HEK293T (cell line): ENCODE measurements at regions not wholly inside any gene's neighbourhood (a gene's known extent, or its start where the extent isn't known, plus 50 kb on each side); places are given as distances from the start of the nearest gene placed in this dataset.

Experiments used
- CTCF ChIA-PET: fragments of 350-600 bp; formaldehyde crosslinking; extraction: SDS; loops from one replicate; lab custom pipeline; 2021; ENCODE audit warnings: antibody characterized with exemption, inconsistent platforms; lab: Yijun Ruan, JAX
- POLR2A ChIA-PET: fragments of 350-600 bp; formaldehyde crosslinking; extraction: SDS; loops from one replicate; lab custom pipeline; 2020; ENCODE audit warnings: antibody characterized with exemption, inconsistent platforms; lab: Yijun Ruan, JAX
- DNase-seq: peaks from one replicate; pipeline ENCODE4 v3.0.0; 2012; ENCODE audit warnings: mixed read lengths; ENCODE audit errors: extremely low spot score
- ARNT ChIP-seq: fragments of 450-650 bp; IDR thresholded peaks from 2 replicates; pipeline ENCODE4 v1.6.1; 2017; ENCODE audit warnings: mild to moderate bottlenecking
- BHLHE40 ChIP-seq: fragments of 450-650 bp; IDR thresholded peaks from 2 replicates; pipeline ENCODE4 v1.6.1; 2016; ENCODE audit warnings: mild to moderate bottlenecking, moderate library complexity, borderline replicate concordance
- CTBP1 ChIP-seq: fragments of 450-650 bp; IDR thresholded peaks from 2 replicates; pipeline ENCODE4 v1.6.1; 2016; ENCODE audit warnings: borderline replicate concordance
- ELF4 ChIP-seq: fragments of 450-650 bp; IDR thresholded peaks from 2 replicates; pipeline ENCODE4 v1.6.1; 2017; ENCODE audit warnings: antibody characterized with exemption
- FOXA1 ChIP-seq: fragments of 450-650 bp; IDR thresholded peaks from 2 replicates; pipeline ENCODE4 v1.6.1; 2016; ENCODE audit warnings: mild to moderate bottlenecking
- FOXK2 ChIP-seq: fragments of 450-650 bp; IDR thresholded peaks from 2 replicates; pipeline ENCODE4 v1.6.1; 2016; ENCODE audit warnings: mild to moderate bottlenecking
- FOXM1 ChIP-seq: fragments of 450-650 bp; IDR thresholded peaks from 2 replicates; pipeline ENCODE4 v1.6.1; 2017; ENCODE audit warnings: mild to moderate bottlenecking, borderline replicate concordance
- HDGF ChIP-seq: fragments of 450-650 bp; IDR thresholded peaks from 2 replicates; pipeline ENCODE4 v1.6.1; 2017; ENCODE audit warnings: antibody characterized with exemption, borderline replicate concordance
- L3MBTL2 ChIP-seq: fragments of 450-650 bp; conservative IDR thresholded peaks from 2 replicates; pipeline ENCODE4 v1.6.1; 2016; ENCODE audit warnings: mild to moderate bottlenecking
- LEF1 ChIP-seq: fragments of 450-650 bp; IDR thresholded peaks from 2 replicates; pipeline ENCODE4 v1.6.1; 2017; ENCODE audit warnings: mild to moderate bottlenecking, borderline replicate concordance
- NFRKB ChIP-seq: fragments of 450-650 bp; IDR thresholded peaks from 2 replicates; pipeline ENCODE4 v1.6.1; 2016; ENCODE audit warnings: mild to moderate bottlenecking, moderate library complexity
- PKNOX1 ChIP-seq: fragments of 450-650 bp; IDR thresholded peaks from 2 replicates; pipeline ENCODE4 v1.6.1; 2016
- SP1 ChIP-seq: fragments of 450-650 bp; IDR thresholded peaks from 2 replicates; pipeline ENCODE4 v1.6.1; 2017
- SUZ12 ChIP-seq: fragments of 450-650 bp; IDR thresholded peaks from 2 replicates; pipeline ENCODE4 v1.6.1; 2016; ENCODE audit warnings: mild to moderate bottlenecking
- TARDBP ChIP-seq: fragments of 450-650 bp; IDR thresholded peaks from 2 replicates; pipeline ENCODE4 v1.6.1; 2016
- ZNF384 ChIP-seq: fragments of 450-650 bp; IDR thresholded peaks from 2 replicates; pipeline ENCODE4 v1.6.1; 2016

GRCh38 chr18:56393870-56394269 lies 244.5 kb downstream of the TXNL1 start:
- CTCF ChIA-PET = no interaction called here
- POLR2A ChIA-PET = no interaction called here
- TF ChIP-seq NFRKB (no peak), ELF4 (no peak), FOXK2 (no peak), SUZ12 (no peak), L3MBTL2 (no peak), FOXM1 (no peak), TARDBP (no peak), LEF1 (no peak), CTBP1 (no peak), PKNOX1 (no peak), ARNT (no peak), ZNF384 (no peak), SP1 (no peak), FOXA1 (no peak), HDGF (no peak)

GRCh38 chr18:56391931-56392590 lies 246.3 kb downstream of the TXNL1 start:
- CTCF ChIA-PET = interaction anchor here (0.6 kb wide), 1 partner anchor 22 kb away, joined by 5 read pairs; no protein-coding TSS in a partner anchor
- no peak for TF ChIP-seq CTBP1
- TF ChIP-seq L3MBTL2 = no peak
- TF ChIP-seq PKNOX1 = no peak
- TF ChIP-seq FOXK2 = no peak
- no peak for TF ChIP-seq FOXA1
- no peak for TF ChIP-seq NFRKB
- TF ChIP-seq LEF1 = no peak
- no peak for TF ChIP-seq TARDBP
- no peak for TF ChIP-seq HDGF
- TF ChIP-seq ZNF384 = no peak
- no peak for TF ChIP-seq BHLHE40
- TF ChIP-seq ARNT = no peak
- TF ChIP-seq ELF4 = no peak
- TF ChIP-seq SUZ12 = no peak
- no peak for TF ChIP-seq FOXM1
- no peak for TF ChIP-seq SP1
- POLR2A ChIA-PET = no interaction called here
- no peak for DNase-seq

More at GRCh38 chr18:56393870-56394269, 244.5 kb downstream of the TXNL1 start:
- no peak for DNase-seq

- TF ChIP-seq NFRKB (no peak), CTBP1 (no peak), FOXM1 (no peak)
- ChIA-PET POLR2A (no interaction called here), CTCF (no interaction called here)
- DNase-seq = no peak
Measured at GRCh38 chr18:56390626-56391025, 247.8 kb downstream of the TXNL1 start.

- ChIA-PET POLR2A (no interaction called here), CTCF (no interaction called here)
- TF ChIP-seq PKNOX1 (no peak), LEF1 (no peak), BHLHE40 (no peak), FOXA1 (no peak), SUZ12 (no peak), FOXK2 (no peak), CTBP1 (no peak), FOXM1 (no peak), ZNF384 (no peak), NFRKB (no peak), ARNT (no peak), TARDBP (no peak), L3MBTL2 (no peak), HDGF (no peak), ELF4 (no peak), SP1 (no peak)
Measured at GRCh38 chr18:56389190-56389589, 249.2 kb downstream of the TXNL1 start.

GRCh38 chr18:56388571-56388970 lies 249.8 kb downstream of the TXNL1 start:
- TF ChIP-seq FOXK2 = no peak
- TF ChIP-seq ELF4 = no peak
- no peak for TF ChIP-seq CTBP1
- TF ChIP-seq BHLHE40 = no peak
- POLR2A ChIA-PET = no interaction called here
- no peak for DNase-seq
- CTCF ChIA-PET = no interaction called here

More at GRCh38 chr18:56389190-56389589, 249.2 kb downstream of the TXNL1 start:
- DNase-seq = no peak

- no peak for TF ChIP-seq LEF1
- no peak for TF ChIP-seq ARNT
- no peak for TF ChIP-seq SP1
- no peak for TF ChIP-seq FOXM1
- no peak for TF ChIP-seq HDGF
- TF ChIP-seq NFRKB = no peak
- TF ChIP-seq L3MBTL2 = no peak
- no peak for TF ChIP-seq FOXK2
- no peak for TF ChIP-seq ELF4
- TF ChIP-seq SUZ12 = no peak
- no peak for TF ChIP-seq CTBP1
- no peak for TF ChIP-seq PKNOX1
- TF ChIP-seq TARDBP = no peak
- ChIA-PET POLR2A (no interaction called here), CTCF (no interaction called here)
- no peak for DNase-seq
Measured at GRCh38 chr18:56386856-56387255, 251.5 kb downstream of the TXNL1 start.
